Panc1 (cell line): ENCODE measurements at regions not wholly inside any gene's neighbourhood (a gene's known extent, or its start where the extent isn't known, plus 50 kb on each side); places are given as distances from the start of the nearest gene placed in this dataset.

ENCODE experiments used
- ATAC-seq: fragments of 200-7000 bp; cut with Tn5 transposase; 2 replicates; pipeline ENCODE4 v1.9.1; 2020; ENCODE audit warnings: mild to moderate bottlenecking, moderate library complexity
- BruUV-seq: library from RNA; stranded (reverse); fragments of 400-500 nt; replicated peaks from 2 replicates; lab custom pipeline; 2021; lab: Mats Ljungman, UMichigan
- CTCF ChIA-PET: fragments of 300-600 bp; sonication (Branson Sonifier 250); formaldehyde crosslinking; loops from one replicate; lab custom pipeline; 2022; ENCODE audit warnings: antibody characterized with exemption; lab: Charles Lee
- POLR2A ChIA-PET: fragments of 300-600 bp; sonication (Branson Sonifier 250); formaldehyde crosslinking; loops from one replicate; lab custom pipeline; 2022; ENCODE audit warnings: antibody characterized with exemption; lab: Charles Lee
- DNase-seq: peaks from one replicate; pipeline ENCODE4 v3.0.0-alpha.2; 2010; ENCODE audit warnings: low read depth, low spot score
- H3K27ac ChIP-seq: 2 replicates; pipeline ENCODE4 v1.5.1; 2011; ENCODE audit warnings: mild to moderate bottlenecking, low read length, inconsistent platforms
- H3K27me3 ChIP-seq: fragments of 200-500 bp; sonication (Bioruptor generic); 2 replicates; pipeline ENCODE4 v1.6.0; 2014; ENCODE audit warnings: low read length, inconsistent platforms; ENCODE audit not compliant: control insufficient read depth, insufficient read depth
- H3K36me3 ChIP-seq: fragments of 200-500 bp; sonication (Bioruptor generic); 2 replicates; pipeline ENCODE4 v1.5.1; 2014; ENCODE audit warnings: inconsistent platforms, mild to moderate bottlenecking, low read length, moderate library complexity; ENCODE audit not compliant: control insufficient read depth, insufficient read depth
- H3K4me1 ChIP-seq: 2 replicates; pipeline ENCODE4 v1.5.1; 2011; ENCODE audit warnings: inconsistent platforms, mild to moderate bottlenecking, low read length, moderate library complexity; ENCODE audit not compliant: control insufficient read depth, insufficient read depth
- H3K4me3 ChIP-seq, 2 experiments: 2 replicates each; pipeline ENCODE4 v1.5.1; 2011 to 2012; ENCODE audit warnings: low read depth in 2 of 2, low read length in 2 of 2, mild to moderate bottlenecking in 2 of 2, inconsistent platforms in 1 of 2, moderate library complexity in 1 of 2
- H3K9me3 ChIP-seq: fragments of 200-500 bp; sonication (Bioruptor generic); 2 replicates; pipeline ENCODE4 v1.5.1; 2014; ENCODE audit warnings: low read depth, mild to moderate bottlenecking, inconsistent platforms, low read length, moderate library complexity; ENCODE audit not compliant: control insufficient read depth, insufficient read depth
- CTCF ChIP-seq: fragments of 450-650 bp; IDR thresholded peaks from 2 replicates; pipeline ENCODE4 v1.5.1; 2017; ENCODE audit warnings: mild to moderate bottlenecking
- POLR2AphosphoS5 ChIP-seq: IDR thresholded peaks from 2 replicates; pipeline ENCODE4 v1.6.1; 2012; ENCODE audit warnings: mild to moderate bottlenecking, low read depth, low read length, moderate library complexity
- SIN3A ChIP-seq: IDR thresholded peaks from 2 replicates; pipeline ENCODE4 v1.6.1; 2012; ENCODE audit warnings: low read depth, mild to moderate bottlenecking, low read length, moderate library complexity, borderline replicate concordance; ENCODE audit not compliant: insufficient read depth
- TCF7L2 ChIP-seq: IDR thresholded peaks from 2 replicates; pipeline ENCODE4 v1.6.1; 2011; ENCODE audit warnings: mild to moderate bottlenecking, low read depth, low read length, inconsistent platforms
- in situ Hi-C: cut with HindIII; loops from 2 replicates; pipeline ENCODE4 v1.10.0; 2016; ENCODE audit warnings: low sequenced_read_pairs, low pct_unique_long_range_greater_than_20kb
- intact Hi-C: fragments of 100-400 bp; cut with micrococcal nuclease; formaldehyde crosslinking; loops from one replicate; pipeline ENCODE4 v1.10.0; 2022; ENCODE audit not compliant: unreplicated experiment
- TF ChIP-seq, protein P1 (sequence below), 2 experiments: IDR thresholded peaks; 2 replicates each; pipeline ENCODE4 v1.6.1; 2011 to 2012; ENCODE audit warnings: low read depth in 2 of 2, control low read depth in 1 of 2, low read length in 1 of 2, mild to moderate bottlenecking in 1 of 2, moderate library complexity in 1 of 2; ENCODE audit not compliant: insufficient read depth in 1 of 2

- ChIA-PET CTCF (no interaction called here), POLR2A (no interaction called here)
- ATAC-seq, result no peak
- DNase-seq, result no peak
- no peak overlapping the region for H3K4me3 ChIP-seq
- H3K4me1 ChIP-seq, result no peaks in the 10 kb centered on the region
- no peak for TF ChIP-seq TCF7L2
- no peaks in the 10 kb centered on the region for H3K27me3 ChIP-seq
- H3K27ac ChIP-seq, result no peak overlapping the region
- BruUV-seq, result no TSS peak
- intact Hi-C loops (no loop called here), in situ Hi-C loops (no loop called here)
- H3K9me3 ChIP-seq, result no peaks in the 10 kb centered on the region
- no peaks in the 10 kb centered on the region for H3K36me3 ChIP-seq
Measured at GRCh38 chr16:65758620-65759019, 607.9 kb upstream of the CDH5 start.

DNA sequence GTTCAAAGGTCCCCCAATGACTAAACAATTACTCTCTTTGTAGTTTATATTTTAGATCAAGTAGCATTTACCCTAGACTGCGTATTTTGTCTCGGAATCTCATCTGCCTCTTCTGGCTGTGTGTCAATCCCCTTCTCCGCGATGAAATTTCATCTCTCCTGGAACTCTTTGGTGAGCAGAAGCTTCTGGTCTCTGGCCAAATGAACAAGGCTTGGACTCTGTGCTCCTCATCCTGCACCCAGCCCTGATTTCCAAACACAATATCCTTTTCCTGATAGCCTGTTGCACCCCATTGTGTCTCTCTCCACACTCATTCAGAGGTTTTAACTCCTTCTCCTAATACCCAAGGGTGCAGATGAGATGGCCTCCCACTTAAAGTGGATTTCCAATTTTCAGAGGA lies 609.4 kb upstream of the CDH5 start:
- no TSS peak for BruUV-seq
- no peak overlapping the region for H3K27ac ChIP-seq
- no peaks in the 10 kb centered on the region for H3K36me3 ChIP-seq
- TF ChIP-seq TCF7L2 (no peak), SIN3A (no peak), POLR2AphosphoS5 (no peak), CTCF (no peak)
- TF ChIP-seq, protein P1, sequence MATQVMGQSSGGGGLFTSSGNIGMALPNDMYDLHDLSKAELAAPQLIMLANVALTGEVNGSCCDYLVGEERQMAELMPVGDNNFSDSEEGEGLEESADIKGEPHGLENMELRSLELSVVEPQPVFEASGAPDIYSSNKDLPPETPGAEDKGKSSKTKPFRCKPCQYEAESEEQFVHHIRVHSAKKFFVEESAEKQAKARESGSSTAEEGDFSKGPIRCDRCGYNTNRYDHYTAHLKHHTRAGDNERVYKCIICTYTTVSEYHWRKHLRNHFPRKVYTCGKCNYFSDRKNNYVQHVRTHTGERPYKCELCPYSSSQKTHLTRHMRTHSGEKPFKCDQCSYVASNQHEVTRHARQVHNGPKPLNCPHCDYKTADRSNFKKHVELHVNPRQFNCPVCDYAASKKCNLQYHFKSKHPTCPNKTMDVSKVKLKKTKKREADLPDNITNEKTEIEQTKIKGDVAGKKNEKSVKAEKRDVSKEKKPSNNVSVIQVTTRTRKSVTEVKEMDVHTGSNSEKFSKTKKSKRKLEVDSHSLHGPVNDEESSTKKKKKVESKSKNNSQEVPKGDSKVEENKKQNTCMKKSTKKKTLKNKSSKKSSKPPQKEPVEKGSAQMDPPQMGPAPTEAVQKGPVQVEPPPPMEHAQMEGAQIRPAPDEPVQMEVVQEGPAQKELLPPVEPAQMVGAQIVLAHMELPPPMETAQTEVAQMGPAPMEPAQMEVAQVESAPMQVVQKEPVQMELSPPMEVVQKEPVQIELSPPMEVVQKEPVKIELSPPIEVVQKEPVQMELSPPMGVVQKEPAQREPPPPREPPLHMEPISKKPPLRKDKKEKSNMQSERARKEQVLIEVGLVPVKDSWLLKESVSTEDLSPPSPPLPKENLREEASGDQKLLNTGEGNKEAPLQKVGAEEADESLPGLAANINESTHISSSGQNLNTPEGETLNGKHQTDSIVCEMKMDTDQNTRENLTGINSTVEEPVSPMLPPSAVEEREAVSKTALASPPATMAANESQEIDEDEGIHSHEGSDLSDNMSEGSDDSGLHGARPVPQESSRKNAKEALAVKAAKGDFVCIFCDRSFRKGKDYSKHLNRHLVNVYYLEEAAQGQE (IDR thresholded peaks at IDR 0.05; ENCODE audit: insufficient read depth in 1 of 2, low read depth in 2 of 2, low read length in 1 of 2), result no peak
- no peak overlapping the region for H3K4me3 ChIP-seq
- no peaks in the 10 kb centered on the region for H3K9me3 ChIP-seq
- H3K27me3 ChIP-seq, result no peaks in the 10 kb centered on the region
- DNase-seq, result no peak
- POLR2A ChIA-PET, result interaction anchor here (0.7 kb wide), 1 partner anchor 643 kb away, joined by 5 read pairs; no protein-coding TSS in a partner anchor
- intact Hi-C loops, result no loop called here
- CTCF ChIA-PET, result no interaction called here
- no peak for ATAC-seq
- in situ Hi-C loops, result no loop called here
- no peaks in the 10 kb centered on the region for H3K4me1 ChIP-seq

DNA sequence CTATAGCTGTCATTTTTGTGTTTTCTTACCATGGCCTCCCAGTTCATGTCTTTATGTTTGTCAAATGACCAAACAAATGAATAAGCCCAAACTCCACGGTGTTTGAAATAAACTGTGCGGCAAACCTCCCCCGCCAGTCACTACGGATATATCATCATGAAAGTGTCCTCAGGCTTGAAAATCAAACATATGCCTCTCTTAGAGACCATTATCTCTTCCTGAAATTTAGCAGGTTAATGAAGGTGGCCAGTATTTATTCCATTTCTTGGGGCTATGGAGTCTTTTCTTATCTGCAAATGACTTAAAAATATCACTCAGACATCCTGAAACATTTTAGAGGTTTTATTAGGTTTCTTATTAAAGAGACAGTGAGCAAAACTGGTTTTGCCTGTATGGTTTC lies 610.3 kb upstream of the CDH5 start:
- Histone ChIP-seq H3K4me3 (no peak overlapping the region), H3K36me3 (no peaks in the 10 kb centered on the region), H3K4me1 (no peaks in the 10 kb centered on the region), H3K9me3 (no peaks in the 10 kb centered on the region), H3K27ac (no peak overlapping the region), H3K27me3 (no peaks in the 10 kb centered on the region)
- no TSS peak for BruUV-seq
- ChIA-PET POLR2A (no interaction called here), CTCF (no interaction called here)
- DNase-seq (no peak), ATAC-seq (no peak)
- no peak for TF ChIP-seq CTCF
- no peak for TF ChIP-seq SIN3A
- TF ChIP-seq TCF7L2, result no peak
- TF ChIP-seq, protein P1 (IDR thresholded peaks at IDR 0.05; ENCODE audit: insufficient read depth in 1 of 2, low read depth in 2 of 2, low read length in 1 of 2), result no peak
- TF ChIP-seq POLR2AphosphoS5, result no peak
- intact Hi-C loops (no loop called here), in situ Hi-C loops (no loop called here)
